ENCODE measurements at regions not wholly inside any gene's neighbourhood (a gene's known extent, or its start where the extent isn't known, plus 50 kb on each side); places are given as distances from the start of the nearest gene placed in this dataset.

GRCh38 chr10:9734218-9734617 is 1283.5 kb upstream of the CELF2 start:
- H3K79me2 ChIP-seq (ENCODE audit: insufficient read depth, low read length), result no peaks in the 10 kb centered on the region
- H3K27ac ChIP-seq (ENCODE audit: low read depth, low read length), result no peak overlapping the region
- H3F3A ChIP-seq (ENCODE audit: insufficient read depth), result no peaks in the 10 kb centered on the region
- no peak overlapping the region for H3K4me3 ChIP-seq (ENCODE audit: insufficient read depth, low read length, poor library complexity, severe bottlenecking)
- TF ChIP-seq CTCF (IDR thresholded peaks at IDR 0.05; ENCODE audit: insufficient read depth, low read length, poor library complexity, severe bottlenecking) (no peak), EZH2phosphoT487 (conservative IDR thresholded peaks at IDR 0.05; ENCODE audit: low read length) (no peak)
- no peaks in the 10 kb centered on the region for H3K36me3 ChIP-seq (ENCODE audit: low read length)
- no peaks in the 10 kb centered on the region for H3K27me3 ChIP-seq (ENCODE audit: low read length)
- no peak overlapping the region for H3K9ac ChIP-seq (ENCODE audit: low read length)
- no peaks in the 10 kb centered on the region for H3K9me3 ChIP-seq (ENCODE audit: insufficient read depth, low read length)
- no peaks in the 10 kb centered on the region for H3K9me2 ChIP-seq (replicated peaks; ENCODE audit: insufficient read depth, low read length)
- no peaks in the 10 kb centered on the region for H4K20me1 ChIP-seq (ENCODE audit: low read depth, low read length)
- no peak overlapping the region for H3K4me2 ChIP-seq (ENCODE audit: low read depth, low read length, poor library complexity, severe bottlenecking)
- no peak overlapping the region for H2AFZ ChIP-seq (ENCODE audit: low read depth, low read length, severe bottlenecking)

- H3K9me3 ChIP-seq (ENCODE audit: insufficient read depth, low read length), result no peaks in the 10 kb centered on the region
- H3K79me2 ChIP-seq (ENCODE audit: insufficient read depth, low read length), result no peaks in the 10 kb centered on the region
- H3K4me3 ChIP-seq (ENCODE audit: insufficient read depth, low read length, poor library complexity, severe bottlenecking), result no peak overlapping the region
- H3K9me2 ChIP-seq (replicated peaks; ENCODE audit: insufficient read depth, low read length), result no peaks in the 10 kb centered on the region
- H2AFZ ChIP-seq (ENCODE audit: low read depth, low read length, severe bottlenecking), result no peak overlapping the region
- H3K27me3 ChIP-seq (ENCODE audit: low read length), result no peaks in the 10 kb centered on the region
- no peak overlapping the region for H3K9ac ChIP-seq (ENCODE audit: low read length)
- H3K4me2 ChIP-seq (ENCODE audit: low read depth, low read length, poor library complexity, severe bottlenecking), result no peak overlapping the region
- no peak for TF ChIP-seq CTCF (IDR thresholded peaks at IDR 0.05; ENCODE audit: insufficient read depth, low read length, poor library complexity, severe bottlenecking)
- TF ChIP-seq EZH2phosphoT487 (conservative IDR thresholded peaks at IDR 0.05; ENCODE audit: low read length), result no peak
- H3F3A ChIP-seq (ENCODE audit: insufficient read depth), result no peaks in the 10 kb centered on the region
- H3K36me3 ChIP-seq (ENCODE audit: low read length), result no peaks in the 10 kb centered on the region
- H4K20me1 ChIP-seq (ENCODE audit: low read depth, low read length), result no peaks in the 10 kb centered on the region
- H3K27ac ChIP-seq (ENCODE audit: low read depth, low read length), result no peak overlapping the region
These were observed 1281.9 kb upstream of the CELF2 start for GRCh38 chr10:9735731-9736130.

- Histone ChIP-seq H3K4me3 (ENCODE audit: insufficient read depth, low read length, poor library complexity, severe bottlenecking) (no peak overlapping the region), H3K79me2 (ENCODE audit: insufficient read depth, low read length) (no peaks in the 10 kb centered on the region), H3F3A (ENCODE audit: insufficient read depth) (no peaks in the 10 kb centered on the region), H3K9me3 (ENCODE audit: insufficient read depth, low read length) (no peaks in the 10 kb centered on the region), H3K4me2 (ENCODE audit: low read depth, low read length, poor library complexity, severe bottlenecking) (no peak overlapping the region), H3K9me2 (replicated peaks; ENCODE audit: insufficient read depth, low read length) (no peaks in the 10 kb centered on the region), H4K20me1 (ENCODE audit: low read depth, low read length) (no peaks in the 10 kb centered on the region), H2AFZ (ENCODE audit: low read depth, low read length, severe bottlenecking) (no peak overlapping the region), H3K9ac (ENCODE audit: low read length) (no peak overlapping the region), H3K36me3 (ENCODE audit: low read length) (no peaks in the 10 kb centered on the region), H3K27ac (ENCODE audit: low read depth, low read length) (no peak overlapping the region), H3K27me3 (ENCODE audit: low read length) (no peaks in the 10 kb centered on the region)
- no peak for TF ChIP-seq EZH2phosphoT487 (conservative IDR thresholded peaks at IDR 0.05; ENCODE audit: low read length)
- no peak for TF ChIP-seq CTCF (IDR thresholded peaks at IDR 0.05; ENCODE audit: insufficient read depth, low read length, poor library complexity, severe bottlenecking)
These were observed 1274.0 kb upstream of the CELF2 start for GRCh38 chr10:9743639-9744038.

GRCh38 chr10:9745158-9745557 is 1272.5 kb upstream of the CELF2 start:
- H3K36me3 ChIP-seq (ENCODE audit: low read length), result no peaks in the 10 kb centered on the region

More at GRCh38 chr10:9745158-9745557, 1272.5 kb upstream of the CELF2 start:
- H3F3A ChIP-seq (ENCODE audit: insufficient read depth), result no peaks in the 10 kb centered on the region
- no peaks in the 10 kb centered on the region for H3K79me2 ChIP-seq (ENCODE audit: insufficient read depth, low read length)
- H2AFZ ChIP-seq (ENCODE audit: low read depth, low read length, severe bottlenecking), result no peak overlapping the region
- H3K27me3 ChIP-seq (ENCODE audit: low read length), result no peaks in the 10 kb centered on the region
- H4K20me1 ChIP-seq (ENCODE audit: low read depth, low read length), result no peaks in the 10 kb centered on the region
- no peaks in the 10 kb centered on the region for H3K9me2 ChIP-seq (replicated peaks; ENCODE audit: insufficient read depth, low read length)
- no peaks in the 10 kb centered on the region for H3K9me3 ChIP-seq (ENCODE audit: insufficient read depth, low read length)
- H3K4me2 ChIP-seq (ENCODE audit: low read depth, low read length, poor library complexity, severe bottlenecking), result no peak overlapping the region
- TF ChIP-seq CTCF (IDR thresholded peaks at IDR 0.05; ENCODE audit: insufficient read depth, low read length, poor library complexity, severe bottlenecking), result no peak
- TF ChIP-seq EZH2phosphoT487 (conservative IDR thresholded peaks at IDR 0.05; ENCODE audit: low read length), result no peak
- no peak overlapping the region for H3K9ac ChIP-seq (ENCODE audit: low read length)
- H3K27ac ChIP-seq (ENCODE audit: low read depth, low read length), result no peak overlapping the region
- no peak overlapping the region for H3K4me3 ChIP-seq (ENCODE audit: insufficient read depth, low read length, poor library complexity, severe bottlenecking)
